ENCODE measurements at regions not wholly inside any gene's neighbourhood (a gene's known extent, or its start where the extent isn't known, plus 50 kb on each side); places are given as distances from the start of the nearest gene placed in this dataset.

GRCh38 chr5:143576711-143577484, 173.4 kb upstream of the NR3C1 start:
- Mint-ChIP-seq H3K36me3 (ENCODE audit: insufficient read depth in 1 of 3, low read depth in 3 of 3) (no peaks in the 10 kb centered on the region; a peak in 1 of 7 replicates), H3K4me1 (peaks cover 0 to 7% of the 10 kb centered on the region in 2 experiments; a peak in 2 of 4 replicates), H3K27me3 (ENCODE audit: low read depth) (no peaks in the 10 kb centered on the region), H3K27ac (no peak overlapping the region), H3K9me3 (no peaks in the 10 kb centered on the region), H3K4me3 (no peak overlapping the region)
- H3T11ph ChIP-seq (ENCODE audit: low read length), result no peak overlapping the region
- no peak overlapping the region for H4K91ac ChIP-seq (ENCODE audit: insufficient read length, low read depth, low read length)
- no peak overlapping the region for H2BK12ac ChIP-seq (ENCODE audit: insufficient read length, low read depth, low read length)
- no peak overlapping the region for H3K14ac ChIP-seq (ENCODE audit: insufficient read depth, low read length)
- no peaks in the 10 kb centered on the region for H3K79me2 ChIP-seq (ENCODE audit: insufficient read depth, low read length)
- H3K18ac ChIP-seq (ENCODE audit: insufficient read length, low read depth, low read length), result no peak overlapping the region
- no peaks in the 10 kb centered on the region for H3K27me3 ChIP-seq (ENCODE audit: insufficient read depth, low read length)
- H3K9ac ChIP-seq (ENCODE audit: extremely low read depth, insufficient read length, low read length), result no peak overlapping the region
- no peaks in the 10 kb centered on the region for H3K23me2 ChIP-seq (ENCODE audit: insufficient read length, low read depth, low read length, poor library complexity, severe bottlenecking)
- H2AFZ ChIP-seq (ENCODE audit: low read length), result no peak overlapping the region
- peaks cover 2% of the 10 kb centered on the region for H4K20me1 ChIP-seq (ENCODE audit: control insufficient read depth, insufficient read depth, insufficient read length)
- no peak overlapping the region for H2BK20ac ChIP-seq (ENCODE audit: low read depth, low read length, poor library complexity, severe bottlenecking)
- H3K79me1 ChIP-seq (ENCODE audit: insufficient read depth, low read depth, low read length, poor library complexity, severe bottlenecking), result no peaks in the 10 kb centered on the region
- no peak for DNase-seq
- H3K4me1 ChIP-seq (ENCODE audit: insufficient read depth, low read length), result peaks cover 3% of the 10 kb centered on the region; the same call in 1 of the 2 replicates
- H3K56ac ChIP-seq (ENCODE audit: insufficient read length, low read depth, low read length), result no peak overlapping the region
- H3K4me2 ChIP-seq (ENCODE audit: insufficient read depth, insufficient read length, low read length), result no peak overlapping the region
- no peak overlapping the region for H2BK5ac ChIP-seq (ENCODE audit: insufficient read length, low read length)
- no peak overlapping the region for H4K8ac ChIP-seq (replicated peaks; ENCODE audit: insufficient read length, low read depth, low read length)
- TF ChIP-seq, protein P1, sequence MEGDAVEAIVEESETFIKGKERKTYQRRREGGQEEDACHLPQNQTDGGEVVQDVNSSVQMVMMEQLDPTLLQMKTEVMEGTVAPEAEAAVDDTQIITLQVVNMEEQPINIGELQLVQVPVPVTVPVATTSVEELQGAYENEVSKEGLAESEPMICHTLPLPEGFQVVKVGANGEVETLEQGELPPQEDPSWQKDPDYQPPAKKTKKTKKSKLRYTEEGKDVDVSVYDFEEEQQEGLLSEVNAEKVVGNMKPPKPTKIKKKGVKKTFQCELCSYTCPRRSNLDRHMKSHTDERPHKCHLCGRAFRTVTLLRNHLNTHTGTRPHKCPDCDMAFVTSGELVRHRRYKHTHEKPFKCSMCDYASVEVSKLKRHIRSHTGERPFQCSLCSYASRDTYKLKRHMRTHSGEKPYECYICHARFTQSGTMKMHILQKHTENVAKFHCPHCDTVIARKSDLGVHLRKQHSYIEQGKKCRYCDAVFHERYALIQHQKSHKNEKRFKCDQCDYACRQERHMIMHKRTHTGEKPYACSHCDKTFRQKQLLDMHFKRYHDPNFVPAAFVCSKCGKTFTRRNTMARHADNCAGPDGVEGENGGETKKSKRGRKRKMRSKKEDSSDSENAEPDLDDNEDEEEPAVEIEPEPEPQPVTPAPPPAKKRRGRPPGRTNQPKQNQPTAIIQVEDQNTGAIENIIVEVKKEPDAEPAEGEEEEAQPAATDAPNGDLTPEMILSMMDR (conservative IDR thresholded peaks at IDR 0.05), result no peak
- H2BK15ac ChIP-seq (ENCODE audit: low read depth, low read length), result no peak overlapping the region
- H3K23ac ChIP-seq (ENCODE audit: insufficient read length, low read depth, low read length), result no peak overlapping the region
- WGBS (ENCODE audit: extremely low coverage, insufficient read length, low lambda C conversion rate), result no CpG with 5 or more reads among the region's 2 CpGs
- H3K4ac ChIP-seq (ENCODE audit: low read depth, low read length), result no peak overlapping the region
- H2BK120ac ChIP-seq (ENCODE audit: low read depth, low read length, poor library complexity, severe bottlenecking), result no peak overlapping the region
- H3K9me3 ChIP-seq (ENCODE audit: control insufficient read depth, low read depth, low read length), result no peaks in the 10 kb centered on the region
- no peak overlapping the region for H3K27ac ChIP-seq (ENCODE audit: insufficient read length, low read depth, low read length)
- no peak overlapping the region for H2AK5ac ChIP-seq (ENCODE audit: insufficient read length, low read length)
- no peak overlapping the region for H4K5ac ChIP-seq (ENCODE audit: insufficient read length, low read depth, low read length)

All from H9 (cell line).